Kidney (tissue), 13 donors: ENCODE measurements at regions not wholly inside any gene's neighbourhood (a gene's known extent, or its start where the extent isn't known, plus 50 kb on each side); places are given as distances from the start of the nearest gene placed in this dataset.

Experiments
- DNase-seq, 5 donors: peaks; one replicate each; pipeline ENCODE4 v3.0.0-alpha.2; 2013 to 2020
- FAIRE-seq: peaks from 2 replicates; lab custom pipeline; 2012; peaks lifted over from hg19 to GRCh38; lab: Jason Lieb, UNC
- H3K27ac ChIP-seq, 2 donors: one replicate each; pipeline ENCODE4 v1.7.0; 2013; ENCODE audit warnings: low read depth in 2 of 2, low read length in 2 of 2, inconsistent platforms in 1 of 2
- H3K27me3 ChIP-seq: one replicate; pipeline ENCODE4 v1.7.1; 2013; ENCODE audit warnings: low read length, inconsistent platforms; ENCODE audit not compliant: control insufficient read depth, insufficient read depth
- H3K36me3 ChIP-seq, 3 donors: one replicate each; pipeline versions ENCODE4 v1.7.0 to v1.7.1; 2013; ENCODE audit warnings: low read length in 3 of 3, control low read depth in 1 of 3, inconsistent platforms in 1 of 3; ENCODE audit not compliant: insufficient read depth in 3 of 3, control insufficient read depth in 2 of 3
- H3K4me1 ChIP-seq, 3 donors: one replicate each; pipeline versions ENCODE4 v1.7.0 to v1.7.1; 2013; ENCODE audit warnings: low read length in 3 of 3, inconsistent platforms in 1 of 3, low read depth in 1 of 3; ENCODE audit not compliant: control insufficient read depth in 2 of 3, insufficient read depth in 2 of 3
- H3K4me3 ChIP-seq, 3 donors: one replicate each; pipeline versions ENCODE4 v1.7.0 to v1.8.1; 2013; ENCODE audit warnings: low read length in 3 of 3, control low read depth in 1 of 3, inconsistent platforms in 1 of 3
- H3K9ac ChIP-seq, 3 donors: one replicate each; pipeline versions ENCODE4 v1.7.0 to v1.7.1; 2013; ENCODE audit warnings: low read length in 3 of 3, control low read depth in 1 of 3, inconsistent platforms in 1 of 3
- H3K9me3 ChIP-seq, 3 donors: one replicate each; pipeline versions ENCODE4 v1.7.0 to v1.7.1; 2013; ENCODE audit warnings: low read length in 3 of 3, control low read depth in 1 of 3, inconsistent platforms in 1 of 3; ENCODE audit not compliant: control insufficient read depth in 2 of 3, insufficient read depth in 1 of 3
- intact Hi-C: fragments of 100-400 bp; cut with DNase I; formaldehyde crosslinking; loops from one replicate; pipeline ENCODE4 v1.11.1; 2022
- TF ChIP-seq, protein P1 (sequence below): IDR thresholded peaks from 3 replicates; pipeline ENCODE4 v1.5.1; 2012; ENCODE audit warnings: mild to moderate bottlenecking, moderate library complexity, borderline replicate concordance; ENCODE audit not compliant: insufficient read depth; ENCODE audit errors: extremely low read depth
- donor health status: control.
- donor health status: control.
- donor health status: control.
- donor health status: control.
- donor health status: control.
- donor health status: DM: yes; HTN: yes; CAD: no.
- donor health status: Normal renal cell carcinoma (clear cell type).

DNA sequence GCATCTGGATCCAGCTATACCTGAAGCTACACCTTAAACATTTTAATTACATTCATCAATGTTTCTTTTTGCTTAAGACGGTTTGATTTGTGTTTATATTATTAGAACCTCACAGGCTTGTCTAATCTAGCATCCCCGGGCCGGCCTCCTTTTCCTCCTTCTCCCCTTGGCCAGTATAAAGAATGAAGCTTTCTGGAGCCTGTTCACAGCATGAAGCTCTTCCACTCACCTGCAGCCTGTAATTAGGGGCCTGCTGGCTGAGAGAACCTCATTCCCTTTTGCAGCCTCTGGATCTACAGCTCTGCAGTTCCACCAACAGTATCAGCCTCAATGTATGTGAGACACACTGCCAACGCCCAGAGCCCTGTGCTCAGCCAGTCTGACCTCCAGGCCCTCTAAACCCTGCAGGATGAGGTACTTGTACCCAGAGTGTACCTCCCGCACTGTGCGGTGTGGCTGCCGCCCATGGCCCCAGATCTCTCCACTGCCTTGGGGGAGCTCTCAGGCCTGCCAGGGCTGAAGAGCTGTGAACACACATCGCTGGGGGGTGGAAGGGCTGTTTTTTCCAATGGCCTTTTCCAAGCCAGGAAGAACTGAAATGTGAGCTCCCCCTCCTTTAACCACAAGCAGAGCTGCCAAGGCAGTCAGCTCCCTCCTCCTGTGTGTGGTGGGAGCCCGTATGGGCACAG lies 114.7 kb upstream of the ALDH1A3 start:
- no peak overlapping the region for H3K9ac ChIP-seq
- FAIRE-seq, result no peak
- intact Hi-C loops, result no loop called here
- H3K36me3 ChIP-seq, result no peaks in the 10 kb centered on the region
- TF ChIP-seq, protein P1, sequence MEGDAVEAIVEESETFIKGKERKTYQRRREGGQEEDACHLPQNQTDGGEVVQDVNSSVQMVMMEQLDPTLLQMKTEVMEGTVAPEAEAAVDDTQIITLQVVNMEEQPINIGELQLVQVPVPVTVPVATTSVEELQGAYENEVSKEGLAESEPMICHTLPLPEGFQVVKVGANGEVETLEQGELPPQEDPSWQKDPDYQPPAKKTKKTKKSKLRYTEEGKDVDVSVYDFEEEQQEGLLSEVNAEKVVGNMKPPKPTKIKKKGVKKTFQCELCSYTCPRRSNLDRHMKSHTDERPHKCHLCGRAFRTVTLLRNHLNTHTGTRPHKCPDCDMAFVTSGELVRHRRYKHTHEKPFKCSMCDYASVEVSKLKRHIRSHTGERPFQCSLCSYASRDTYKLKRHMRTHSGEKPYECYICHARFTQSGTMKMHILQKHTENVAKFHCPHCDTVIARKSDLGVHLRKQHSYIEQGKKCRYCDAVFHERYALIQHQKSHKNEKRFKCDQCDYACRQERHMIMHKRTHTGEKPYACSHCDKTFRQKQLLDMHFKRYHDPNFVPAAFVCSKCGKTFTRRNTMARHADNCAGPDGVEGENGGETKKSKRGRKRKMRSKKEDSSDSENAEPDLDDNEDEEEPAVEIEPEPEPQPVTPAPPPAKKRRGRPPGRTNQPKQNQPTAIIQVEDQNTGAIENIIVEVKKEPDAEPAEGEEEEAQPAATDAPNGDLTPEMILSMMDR, result no peak
- H3K27ac ChIP-seq, result no peak overlapping the region
- H3K9me3 ChIP-seq, result no peaks in the 10 kb centered on the region
- DNase-seq, result peak in 1 of 5 donors; percentile 22
- H3K27me3 ChIP-seq, result no peaks in the 10 kb centered on the region
- no peak overlapping the region for H3K4me3 ChIP-seq
- H3K4me1 ChIP-seq, result no peaks in the 10 kb centered on the region

DNA sequence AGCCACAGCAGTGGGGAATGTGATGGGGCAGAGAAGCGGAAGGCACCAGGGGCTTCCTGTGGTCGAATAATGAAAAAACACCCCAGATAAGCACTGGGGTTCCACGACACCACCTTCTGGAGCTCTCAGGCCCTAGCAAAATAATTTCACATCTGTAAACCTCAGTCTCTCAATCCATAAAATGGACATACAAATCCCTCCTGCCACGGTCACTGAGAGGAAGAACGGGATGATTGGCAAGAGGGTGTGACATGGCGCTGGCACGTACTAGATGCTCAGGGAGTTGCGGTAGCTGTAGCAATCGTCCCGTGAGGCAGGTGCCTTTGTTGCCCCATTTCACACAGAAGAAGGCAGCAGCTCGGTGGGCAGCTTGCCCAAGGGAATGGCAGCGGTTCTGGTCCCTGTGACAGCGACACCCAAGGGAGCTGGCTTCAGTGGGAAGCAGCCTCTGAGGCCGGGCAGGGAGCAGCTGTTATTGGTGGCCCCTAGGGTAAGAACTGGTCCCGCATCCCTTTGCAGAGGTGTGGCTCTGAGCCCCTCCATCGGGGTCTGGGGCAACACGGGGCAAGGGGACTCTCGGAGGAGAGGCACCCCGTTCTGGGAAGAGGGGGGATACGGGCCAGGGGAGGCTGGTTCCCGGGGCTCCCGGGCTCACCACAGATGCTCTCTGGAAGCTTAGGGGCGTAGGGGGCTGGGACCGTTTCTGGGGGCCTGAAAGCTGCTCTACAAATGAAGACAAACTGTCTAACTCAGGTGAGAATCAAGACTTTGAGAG lies 114.0 kb upstream of the ALDH1A3 start:
- H3K27ac ChIP-seq, result no peak overlapping the region
- no peaks in the 10 kb centered on the region for H3K4me1 ChIP-seq
- no peaks in the 10 kb centered on the region for H3K27me3 ChIP-seq
- no peaks in the 10 kb centered on the region for H3K9me3 ChIP-seq
- TF ChIP-seq, protein P1, result no peak
- peak in 1 of 5 donors; percentile 28 for DNase-seq
- no peaks in the 10 kb centered on the region for H3K36me3 ChIP-seq
- no peak overlapping the region for H3K9ac ChIP-seq
- no peak for FAIRE-seq
- H3K4me3 ChIP-seq, result no peak overlapping the region
- intact Hi-C loops, result no loop called here

- DNase-seq (peak in 3 of 5 donors; percentile 17 to 77 (median 48)), FAIRE-seq (no peak)
- intact Hi-C loops, result no loop called here
- Histone ChIP-seq H3K9me3 (no peaks in the 10 kb centered on the region), H3K36me3 (no peaks in the 10 kb centered on the region), H3K9ac (no peak overlapping the region), H3K4me3 (no peak overlapping the region), H3K27ac (no peak overlapping the region), H3K4me1 (no peaks in the 10 kb centered on the region), H3K27me3 (no peaks in the 10 kb centered on the region)
- TF ChIP-seq, protein P1, result no peak
Measured at GRCh38 chr15:100766243-100767000, 113.2 kb upstream of the ALDH1A3 start.
